Gastrocnemius medialis (tissue), 4 donors: ENCODE measurements at regions not wholly inside any gene's neighbourhood (a gene's known extent, or its start where the extent isn't known, plus 50 kb on each side); places are given as distances from the start of the nearest gene placed in this dataset.
"Not testable (repeated sequence)": the region's sequence is repeated elsewhere in the genome, so short reads cannot be mapped to it uniquely, and the experiment has no call there.

Experiments
- ATAC-seq, 2 donors: fragments of 150-250 bp; one replicate each; pipeline ENCODE4 v1.9.1; 2016
- DNase-seq, 2 donors: peaks; one replicate each; pipeline ENCODE4 v3.0.0-alpha.2; 2019
- H3K27ac ChIP-seq, 4 donors: fragments of 200-600 bp; sonication (generic); 1 replicate in 1 of 4; 2 replicates in 3 of 4; pipeline ENCODE4 v1.5.1; 2016 to 2018; ENCODE audit warnings: mild to moderate bottlenecking in 2 of 4, moderate library complexity in 1 of 4
- H3K27me3 ChIP-seq, 3 donors: fragments of 200-600 bp; sonication (generic) in 2 of 3; 1 replicate in 1 of 3; 2 replicates in 2 of 3; pipeline versions ENCODE4 v1.5.1 to v1.6.0; 2016 to 2019; ENCODE audit warnings: mild to moderate bottlenecking in 1 of 3, moderate library complexity in 1 of 3
- H3K36me3 ChIP-seq, 2 donors: fragments of 200-600 bp; sonication (generic) in 1 of 2; one replicate each; pipeline ENCODE4 v1.5.1; 2017 to 2018
- H3K4me1 ChIP-seq, 2 donors: fragments of 200-600 bp; sonication (generic) in 1 of 2; one replicate each; pipeline ENCODE4 v1.5.1; 2016 to 2017; ENCODE audit warnings: mild to moderate bottlenecking in 2 of 2
- H3K4me3 ChIP-seq, 4 donors: fragments of 200-600 bp; sonication (generic) in 3 of 4; 1 replicate in 1 of 4; 2 replicates in 3 of 4; pipeline ENCODE4 v1.5.1; 2016 to 2019; ENCODE audit warnings: mild to moderate bottlenecking in 2 of 4
- H3K9me3 ChIP-seq, 3 donors: fragments of 200-600 bp; sonication (generic) in 2 of 3; 1 replicate in 1 of 3; 2 replicates in 2 of 3; pipeline ENCODE4 v1.5.1; 2016 to 2019
- CTCF ChIP-seq, 5 experiments: fragments of 450-650 bp in 3 of 5; fragments of 200-600 bp in 2 of 5; sonication (generic) in 2 of 5; IDR thresholded peaks in 4 of 5; conservative IDR thresholded peaks in 1 of 5; 1 replicate in 4 of 5; 2 replicates in 1 of 5; pipeline ENCODE4 v1.5.1; 2016 to 2019; ENCODE audit warnings: antibody characterized with exemption in 5 of 5, mild to moderate bottlenecking in 3 of 5, moderate library complexity in 3 of 5
- POLR2A ChIP-seq, 2 donors: fragments of 450-650 bp; IDR thresholded peaks; one replicate each; pipeline ENCODE4 v1.6.1; 2017; ENCODE audit warnings: antibody characterized with exemption in 2 of 2, mild to moderate bottlenecking in 2 of 2, moderate library complexity in 2 of 2
- in situ Hi-C, 4 donors: fragments of 200-750 bp; cut with MboI; loops; one replicate each; pipeline versions ENCODE4 v1.15.0 to v1.8.0; 2017; ENCODE audit warnings: low sequenced_read_pairs in 4 of 4
- intact Hi-C: fragments of 100-400 bp; cut with DNase I; formaldehyde crosslinking; loops from one replicate; pipeline ENCODE4 v1.15.1; 2023; ENCODE audit warnings: low total_unique reads

GRCh38 chr9:82052081-82052480, 63.5 kb downstream of the SPATA31D1 start:
- no peak for TF ChIP-seq CTCF (IDR thresholded peaks at IDR 0.05 in 4 of 5, conservative IDR thresholded peaks at IDR 0.05 in 1 of 5)
- no peak for TF ChIP-seq POLR2A (IDR thresholded peaks at IDR 0.05)
- DNase-seq = no peak
- no peak for ATAC-seq
- in situ Hi-C loops = no loop called here
- no peak overlapping the region for H3K27ac ChIP-seq
- no peak overlapping the region for H3K4me3 ChIP-seq
- intact Hi-C loops = no loop called here
- no peaks in the 10 kb centered on the region for H3K36me3 ChIP-seq
- H3K4me1 ChIP-seq = no peaks in the 10 kb centered on the region
- no peaks in the 10 kb centered on the region for H3K9me3 ChIP-seq
- no peaks in the 10 kb centered on the region for H3K27me3 ChIP-seq

- TF ChIP-seq CTCF (IDR thresholded peaks at IDR 0.05 in 4 of 5, conservative IDR thresholded peaks at IDR 0.05 in 1 of 5) = no peak
- TF ChIP-seq POLR2A (IDR thresholded peaks at IDR 0.05) = no peak
- intact Hi-C loops (no loop called here), in situ Hi-C loops (no loop called here)
- Histone ChIP-seq H3K9me3 (no peaks in the 10 kb centered on the region), H3K4me1 (no peaks in the 10 kb centered on the region), H3K36me3 (no peaks in the 10 kb centered on the region), H3K27me3 (no peaks in the 10 kb centered on the region), H3K27ac (no peak overlapping the region), H3K4me3 (no peak overlapping the region)
- ATAC-seq = no peak
- no peak for DNase-seq
These were observed 65.9 kb downstream of the SPATA31D1 start for GRCh38 chr9:82054264-82055015.

- in situ Hi-C loops = no loop called here
- H3K4me3 ChIP-seq = no peak overlapping the region
- ATAC-seq = no peak
- no peak for TF ChIP-seq CTCF (IDR thresholded peaks at IDR 0.05 in 4 of 5, conservative IDR thresholded peaks at IDR 0.05 in 1 of 5)
- no peak for TF ChIP-seq POLR2A (IDR thresholded peaks at IDR 0.05)
- H3K4me1 ChIP-seq = no peaks in the 10 kb centered on the region
- DNase-seq = no peak
- no peaks in the 10 kb centered on the region for H3K9me3 ChIP-seq
- intact Hi-C loops = no loop called here
- H3K27ac ChIP-seq = no peak overlapping the region
- no peaks in the 10 kb centered on the region for H3K27me3 ChIP-seq
- H3K36me3 ChIP-seq = no peaks in the 10 kb centered on the region
These were observed 69.2 kb downstream of the SPATA31D1 start for GRCh38 chr9:82057805-82058204.

- in situ Hi-C loops, DNase-seq, H3K4me3 ChIP-seq, H3K36me3 ChIP-seq, H3K27ac ChIP-seq, H3K9me3 ChIP-seq, ATAC-seq, H3K4me1 ChIP-seq, H3K27me3 ChIP-seq, intact Hi-C loops: not testable (repeated sequence)
These were observed 73.2 kb downstream of the SPATA31D1 start for GRCh38 chr9:82061801-82062200.

- DNase-seq (no peak), ATAC-seq (no peak)
- H3K9me3 ChIP-seq = no peaks in the 10 kb centered on the region
- intact Hi-C loops (no loop called here), in situ Hi-C loops (no loop called here)
- no peak overlapping the region for H3K27ac ChIP-seq
- no peaks in the 10 kb centered on the region for H3K36me3 ChIP-seq
- TF ChIP-seq CTCF (IDR thresholded peaks at IDR 0.05 in 4 of 5, conservative IDR thresholded peaks at IDR 0.05 in 1 of 5) (no peak), POLR2A (IDR thresholded peaks at IDR 0.05) (no peak)
- H3K27me3 ChIP-seq = no peaks in the 10 kb centered on the region
- H3K4me3 ChIP-seq = no peak overlapping the region
- H3K4me1 ChIP-seq = no peaks in the 10 kb centered on the region
These were observed 73.7 kb downstream of the SPATA31D1 start for GRCh38 chr9:82062245-82062644.
